Vagina (tissue), 2 donors: ENCODE measurements at regions not wholly inside any gene's neighbourhood (a gene's known extent, or its start where the extent isn't known, plus 50 kb on each side); places are given as distances from the start of the nearest gene placed in this dataset.

Experiments used
- DNase-seq, 2 donors: peaks; one replicate each; pipeline ENCODE4 v3.0.0-alpha.2; 2017; ENCODE audit errors: extremely low spot score in 2 of 2
- H3K27ac ChIP-seq: fragments of 200-600 bp; sonication (generic); one replicate; pipeline ENCODE4 v1.5.1; 2019
- H3K27me3 ChIP-seq: fragments of 200-600 bp; sonication (generic); one replicate; pipeline ENCODE4 v1.5.1; 2019
- H3K36me3 ChIP-seq, 2 donors: fragments of 200-600 bp; sonication (generic); one replicate each; pipeline ENCODE4 v1.5.1; 2017 to 2019
- H3K4me1 ChIP-seq: fragments of 200-600 bp; sonication (generic); one replicate; pipeline ENCODE4 v1.5.1; 2019
- H3K4me3 ChIP-seq, 2 donors: fragments of 200-600 bp; sonication (generic); 1 replicate in 1 of 2; 2 replicates in 1 of 2; pipeline ENCODE4 v1.5.1; 2016 to 2019
- H3K9me3 ChIP-seq: fragments of 200-600 bp; sonication (generic); one replicate; pipeline ENCODE4 v1.5.1; 2019
- POLR2A ChIP-seq, 2 donors: fragments of 450-650 bp; IDR thresholded peaks; one replicate each; pipeline ENCODE4 v1.6.1; 2017; ENCODE audit warnings: antibody characterized with exemption in 2 of 2, mild to moderate bottlenecking in 2 of 2, moderate library complexity in 2 of 2
- POLR2AphosphoS5 ChIP-seq, 2 donors: sonication (generic); formaldehyde crosslinking; IDR thresholded peaks; one replicate each; pipeline ENCODE4 v1.9.0; 2017; ENCODE audit warnings: antibody characterized with exemption in 2 of 2, mild to moderate bottlenecking in 2 of 2, low read depth in 1 of 2; ENCODE audit not compliant: insufficient read depth in 1 of 2
- intact Hi-C: fragments of 100-400 bp; cut with DNase I; formaldehyde crosslinking; loops from one replicate; pipeline ENCODE4 v1.15.1; 2023
- TF ChIP-seq, protein P1 (sequence below), 3 experiments: fragments of 450-650 bp in 2 of 3; fragments of 200-600 bp in 1 of 3; sonication (generic) in 1 of 3; IDR thresholded peaks; one replicate each; pipeline ENCODE4 v1.5.1; 2017 to 2019; ENCODE audit warnings: antibody characterized with exemption in 3 of 3, mild to moderate bottlenecking in 2 of 3, moderate library complexity in 2 of 3

DNA sequence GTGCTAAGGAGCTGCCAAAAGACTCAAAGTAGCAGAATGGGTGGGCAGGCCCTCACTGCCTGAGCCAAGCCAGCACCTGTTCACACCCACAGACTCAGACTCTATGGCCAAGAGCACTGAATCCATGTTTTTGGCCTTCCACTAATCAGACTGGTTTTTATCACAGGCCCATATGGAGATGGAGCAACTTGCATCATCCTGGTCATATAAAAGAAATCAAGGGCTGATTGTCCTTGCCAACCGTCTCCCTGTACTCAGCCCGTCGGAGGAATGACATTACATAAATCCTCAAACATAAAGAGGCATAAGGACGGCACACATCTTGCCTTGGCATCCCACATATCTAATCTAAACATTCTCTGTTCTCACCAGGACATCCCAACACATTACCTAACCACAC lies 66.7 kb downstream of the MARCHF4 start:
- Histone ChIP-seq H3K4me3 (no peak overlapping the region), H3K27ac (no peak overlapping the region), H3K4me1 (no peaks in the 10 kb centered on the region), H3K27me3 (no peaks in the 10 kb centered on the region), H3K36me3 (no peaks in the 10 kb centered on the region), H3K9me3 (no peaks in the 10 kb centered on the region)
- TF ChIP-seq, protein P1, sequence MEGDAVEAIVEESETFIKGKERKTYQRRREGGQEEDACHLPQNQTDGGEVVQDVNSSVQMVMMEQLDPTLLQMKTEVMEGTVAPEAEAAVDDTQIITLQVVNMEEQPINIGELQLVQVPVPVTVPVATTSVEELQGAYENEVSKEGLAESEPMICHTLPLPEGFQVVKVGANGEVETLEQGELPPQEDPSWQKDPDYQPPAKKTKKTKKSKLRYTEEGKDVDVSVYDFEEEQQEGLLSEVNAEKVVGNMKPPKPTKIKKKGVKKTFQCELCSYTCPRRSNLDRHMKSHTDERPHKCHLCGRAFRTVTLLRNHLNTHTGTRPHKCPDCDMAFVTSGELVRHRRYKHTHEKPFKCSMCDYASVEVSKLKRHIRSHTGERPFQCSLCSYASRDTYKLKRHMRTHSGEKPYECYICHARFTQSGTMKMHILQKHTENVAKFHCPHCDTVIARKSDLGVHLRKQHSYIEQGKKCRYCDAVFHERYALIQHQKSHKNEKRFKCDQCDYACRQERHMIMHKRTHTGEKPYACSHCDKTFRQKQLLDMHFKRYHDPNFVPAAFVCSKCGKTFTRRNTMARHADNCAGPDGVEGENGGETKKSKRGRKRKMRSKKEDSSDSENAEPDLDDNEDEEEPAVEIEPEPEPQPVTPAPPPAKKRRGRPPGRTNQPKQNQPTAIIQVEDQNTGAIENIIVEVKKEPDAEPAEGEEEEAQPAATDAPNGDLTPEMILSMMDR (IDR thresholded peaks at IDR 0.05), result no peak
- intact Hi-C loops, result no loop called here
- no peak for DNase-seq

DNA sequence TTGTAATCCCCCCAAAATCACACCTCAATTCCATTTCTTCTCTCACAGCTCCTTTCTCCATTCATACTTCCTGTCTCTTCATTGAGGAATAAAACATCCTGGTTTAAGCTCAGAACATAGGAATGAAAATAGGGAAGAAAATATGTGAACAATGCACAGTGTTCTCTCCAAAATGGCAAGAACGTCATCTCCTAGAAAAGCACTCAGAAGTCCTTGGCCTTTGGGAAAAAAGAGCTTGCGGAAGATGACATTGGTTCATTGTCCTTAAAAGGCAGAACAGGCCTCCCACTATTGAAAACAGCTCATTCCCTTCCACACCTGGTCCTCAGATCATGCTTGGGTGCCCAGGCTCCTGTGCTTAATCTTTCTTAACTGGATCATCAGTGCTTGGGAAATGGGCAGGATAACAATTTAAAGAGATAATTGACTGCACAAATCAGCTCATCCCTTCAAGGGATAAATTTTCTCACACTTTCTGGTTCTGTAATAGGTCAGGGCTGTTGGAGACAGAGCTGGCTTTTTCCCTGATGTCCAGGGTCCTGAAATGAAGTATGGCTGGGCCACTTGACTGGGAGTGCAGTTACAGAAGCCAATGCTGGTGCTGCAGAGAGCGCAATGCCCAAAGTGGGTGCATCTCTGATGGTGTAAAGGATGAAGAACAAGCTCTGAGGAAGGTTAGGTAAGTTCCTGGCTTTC lies 69.2 kb downstream of the MARCHF4 start:
- Histone ChIP-seq H3K4me1 (no peaks in the 10 kb centered on the region), H3K9me3 (no peaks in the 10 kb centered on the region), H3K4me3 (no peak overlapping the region), H3K36me3 (no peaks in the 10 kb centered on the region), H3K27me3 (no peaks in the 10 kb centered on the region), H3K27ac (no peak overlapping the region)
- intact Hi-C loops, result no loop called here
- DNase-seq, result peak in 1 of 2 donors; percentile 37
- TF ChIP-seq POLR2A (IDR thresholded peaks at IDR 0.05) (no peak), POLR2AphosphoS5 (IDR thresholded peaks at IDR 0.05; ENCODE audit: insufficient read depth in 1 of 2, low read depth in 1 of 2) (no peak)
- TF ChIP-seq, protein P1 (IDR thresholded peaks at IDR 0.05), result no peak

DNA sequence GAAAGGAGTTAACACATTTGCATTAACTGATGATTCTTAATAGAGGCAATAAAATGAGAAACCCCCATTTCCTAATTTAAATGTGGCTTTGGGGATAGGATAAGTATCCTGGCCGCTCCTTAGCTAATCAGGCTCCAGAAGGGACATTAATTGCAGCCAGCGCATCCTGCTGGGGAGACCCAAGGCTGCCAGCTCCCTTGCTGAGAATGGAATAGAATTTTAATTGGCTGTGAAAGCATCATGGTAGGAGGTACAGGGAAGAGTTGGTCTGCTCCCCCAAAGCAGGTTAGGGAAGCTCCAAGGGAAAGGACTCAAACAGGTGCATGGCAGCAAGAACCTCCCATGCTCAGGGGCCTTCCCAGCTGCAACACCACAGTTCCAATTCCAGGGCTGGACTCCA lies 71.4 kb downstream of the MARCHF4 start:
- Histone ChIP-seq H3K36me3 (no peaks in the 10 kb centered on the region), H3K9me3 (no peaks in the 10 kb centered on the region), H3K27ac (no peak overlapping the region), H3K4me1 (no peaks in the 10 kb centered on the region), H3K4me3 (no peak overlapping the region), H3K27me3 (no peaks in the 10 kb centered on the region)
- intact Hi-C loops, result no loop called here
- TF ChIP-seq, protein P1 (IDR thresholded peaks at IDR 0.05), result no peak
- TF ChIP-seq POLR2A (IDR thresholded peaks at IDR 0.05), result no peak
- TF ChIP-seq POLR2AphosphoS5 (IDR thresholded peaks at IDR 0.05; ENCODE audit: insufficient read depth in 1 of 2, low read depth in 1 of 2), result no peak
- DNase-seq, result no peak

DNA sequence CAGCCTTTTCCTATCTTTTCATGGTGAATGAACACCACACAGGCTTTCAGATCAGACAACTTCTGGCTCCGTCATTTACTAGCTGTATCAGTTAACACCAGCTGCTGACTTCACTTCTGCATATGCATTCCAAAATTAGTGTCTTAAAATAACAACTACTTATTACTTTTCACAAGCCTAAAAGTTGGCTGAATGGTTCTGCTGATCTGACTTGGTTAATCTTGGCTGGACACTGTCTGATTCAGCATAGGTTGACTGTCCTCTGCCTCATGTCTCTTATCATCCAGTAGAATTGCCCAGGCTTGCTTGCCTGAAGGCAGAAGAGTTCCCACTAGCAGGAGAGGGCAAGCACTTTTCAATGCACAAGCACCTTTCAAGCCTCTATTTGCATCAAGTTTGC lies 72.7 kb downstream of the MARCHF4 start:
- DNase-seq, result peak in 1 of 2 donors; percentile 49
- Histone ChIP-seq H3K4me3 (no peak overlapping the region), H3K4me1 (no peaks in the 10 kb centered on the region), H3K27me3 (no peaks in the 10 kb centered on the region), H3K27ac (no peak overlapping the region), H3K36me3 (no peaks in the 10 kb centered on the region), H3K9me3 (no peaks in the 10 kb centered on the region)
- TF ChIP-seq POLR2A (IDR thresholded peaks at IDR 0.05), result no peak
- TF ChIP-seq, protein P1 (IDR thresholded peaks at IDR 0.05), result no peak
- TF ChIP-seq POLR2AphosphoS5 (IDR thresholded peaks at IDR 0.05; ENCODE audit: insufficient read depth in 1 of 2, low read depth in 1 of 2), result no peak
- intact Hi-C loops, result no loop called here

DNA sequence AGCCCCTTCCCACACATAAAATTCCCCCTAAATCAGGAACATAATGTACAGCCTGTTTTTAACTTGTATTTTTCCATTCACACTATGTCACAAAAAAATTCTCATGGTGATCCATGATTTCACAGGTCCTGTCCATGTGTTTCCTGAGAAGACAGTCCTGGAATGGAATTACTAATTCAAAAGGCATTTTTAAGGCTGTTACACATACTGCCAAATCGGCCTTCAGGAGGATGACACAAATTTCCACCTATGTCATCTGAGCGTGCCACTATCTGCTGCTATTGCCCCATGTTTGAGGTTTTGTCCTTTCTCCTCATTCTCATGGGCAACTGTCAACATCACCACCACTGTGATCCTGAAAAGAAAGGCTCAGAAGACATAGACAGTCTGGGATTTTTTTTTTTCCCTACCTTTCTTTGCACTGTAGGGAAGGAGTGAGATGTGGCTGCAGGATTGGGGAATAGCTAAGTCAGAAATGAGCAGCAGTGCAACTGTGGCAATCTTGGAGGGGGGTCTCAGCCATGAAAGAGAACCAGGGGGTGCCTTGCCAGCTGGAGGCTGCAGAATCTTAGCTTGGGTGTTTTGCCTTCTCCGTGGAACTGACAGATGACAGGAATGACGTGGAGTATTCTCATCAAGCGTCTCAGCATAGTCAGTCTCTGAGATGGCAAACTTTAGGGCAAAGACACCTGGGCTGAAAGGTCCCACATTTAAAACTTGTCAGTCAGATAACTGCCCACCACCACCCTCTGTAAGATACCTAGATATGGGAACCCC lies 73.4 kb downstream of the MARCHF4 start:
- H3K27me3 ChIP-seq, result no peaks in the 10 kb centered on the region
- TF ChIP-seq POLR2A (IDR thresholded peaks at IDR 0.05), result no peak
- TF ChIP-seq, protein P1 (IDR thresholded peaks at IDR 0.05), result no peak
- no peak for TF ChIP-seq POLR2AphosphoS5 (IDR thresholded peaks at IDR 0.05; ENCODE audit: insufficient read depth in 1 of 2, low read depth in 1 of 2)
- H3K4me1 ChIP-seq, result no peaks in the 10 kb centered on the region
- no peak overlapping the region for H3K4me3 ChIP-seq
- H3K9me3 ChIP-seq, result no peaks in the 10 kb centered on the region
- intact Hi-C loops, result no loop called here
- H3K27ac ChIP-seq, result no peak overlapping the region
- no peaks in the 10 kb centered on the region for H3K36me3 ChIP-seq
- DNase-seq, result peak in 1 of 2 donors; percentile 70
